GM23338 (cell line): ENCODE measurements at regions not wholly inside any gene's neighbourhood (a gene's known extent, or its start where the extent isn't known, plus 50 kb on each side); places are given as distances from the start of the nearest gene placed in this dataset.

Source experiments
- ATAC-seq: fragments of 200-7000 bp; cut with Tn5 transposase; 3 replicates; pipeline ENCODE4 v1.9.1; 2020
- DNase-seq: peaks from one replicate; pipeline ENCODE4 v3.0.0-alpha.2; 2015; ENCODE audit warnings: low spot score
- H2AFZ ChIP-seq: fragments of 200-600 bp; sonication (generic); 2 replicates; pipeline ENCODE4 v1.8.0; 2016; ENCODE audit warnings: antibody characterized with exemption, mild to moderate bottlenecking, moderate library complexity
- H3F3A ChIP-seq: fragments of 200-600 bp; sonication (generic); replicated peaks from 2 replicates; pipeline ENCODE4 v1.8.0; 2017; ENCODE audit warnings: antibody characterized with exemption, mixed run types, low read depth
- H3K27ac ChIP-seq: fragments of 200-600 bp; sonication (generic); 2 replicates; pipeline ENCODE4 v1.6.1; 2016; ENCODE audit warnings: low read depth
- H3K27me3 ChIP-seq: fragments of 200-600 bp; sonication (generic); 2 replicates; pipeline ENCODE4 v1.8.0; 2016; ENCODE audit warnings: mild to moderate bottlenecking, mixed run types, moderate library complexity; ENCODE audit not compliant: insufficient read depth
- H3K36me3 ChIP-seq: fragments of 200-600 bp; sonication (generic); 2 replicates; pipeline ENCODE4 v1.8.0; 2016; ENCODE audit warnings: mild to moderate bottlenecking; ENCODE audit not compliant: insufficient read depth
- H3K4me1 ChIP-seq: fragments of 200-600 bp; sonication (generic); 2 replicates; pipeline ENCODE4 v1.8.0; 2016; ENCODE audit warnings: mild to moderate bottlenecking, moderate library complexity; ENCODE audit not compliant: insufficient read depth
- H3K4me2 ChIP-seq: fragments of 200-600 bp; sonication (generic); 2 replicates; pipeline ENCODE4 v1.7.1; 2017; ENCODE audit warnings: mixed run types
- H3K4me3 ChIP-seq: fragments of 200-600 bp; sonication (generic); 2 replicates; pipeline ENCODE4 v1.6.1; 2016; ENCODE audit warnings: mixed run types
- H3K79me2 ChIP-seq: fragments of 200-600 bp; sonication (generic); replicated peaks from 2 replicates; pipeline ENCODE4 v1.8.0; 2017; ENCODE audit warnings: mild to moderate bottlenecking; ENCODE audit not compliant: insufficient read depth
- H3K9me2 ChIP-seq: fragments of 200-600 bp; sonication (generic); 2 replicates; pipeline ENCODE4 v1.8.0; 2017; ENCODE audit not compliant: insufficient read depth
- H4K20me1 ChIP-seq: fragments of 200-600 bp; sonication (generic); replicated peaks from 2 replicates; pipeline ENCODE4 v1.8.0; 2017; ENCODE audit warnings: mild to moderate bottlenecking; ENCODE audit not compliant: insufficient read depth
- H3K27ac Mint-ChIP-seq: 2 replicates; pipeline ENCODE4 v1.8.0; 2020; ENCODE audit warnings: inconsistent platforms, mild to moderate bottlenecking, moderate library complexity, mixed read lengths
- H3K27me3 Mint-ChIP-seq: 3 replicates; pipeline ENCODE4 v1.8.0; 2022; ENCODE audit warnings: low read depth, mild to moderate bottlenecking, moderate library complexity, mixed read lengths, inconsistent platforms; ENCODE audit not compliant: insufficient read depth, poor library complexity
- H3K36me3 Mint-ChIP-seq: 3 replicates; pipeline ENCODE4 v1.8.0; 2021; ENCODE audit warnings: low read depth, mild to moderate bottlenecking, inconsistent platforms, moderate library complexity, mixed read lengths
- H3K4me1 Mint-ChIP-seq: 3 replicates; pipeline ENCODE4 v1.8.0; 2020; ENCODE audit warnings: mild to moderate bottlenecking, inconsistent platforms, mixed read lengths
- H3K4me3 Mint-ChIP-seq: 3 replicates; pipeline ENCODE4 v1.8.0; 2021; ENCODE audit warnings: moderate library complexity, mild to moderate bottlenecking, inconsistent platforms, mixed read lengths
- H3K9me3 Mint-ChIP-seq: 3 replicates; pipeline ENCODE4 v1.8.0; 2020; ENCODE audit warnings: moderate library complexity, mild to moderate bottlenecking, inconsistent platforms, mixed read lengths
- CREB1 ChIP-seq: fragments of 250-450 bp; sonication (Bioruptor Pico); IDR thresholded peaks from 2 replicates; pipeline ENCODE4 v1.5.0; 2020; ENCODE audit warnings: low read depth, mild to moderate bottlenecking, moderate library complexity
- EZH2 ChIP-seq: fragments of 200-600 bp; sonication (generic); IDR thresholded peaks from one replicate; pipeline ENCODE4 v1.8.0; 2017; ENCODE audit warnings: antibody characterized with exemption, mild to moderate bottlenecking, low read depth; ENCODE audit not compliant: unreplicated experiment
- EZH2phosphoT487 ChIP-seq: fragments of 200-600 bp; sonication (generic); IDR thresholded peaks from one replicate; pipeline ENCODE4 v1.8.1; 2018; ENCODE audit warnings: antibody characterized with exemption; ENCODE audit not compliant: unreplicated experiment
- JUNB ChIP-seq: IDR thresholded peaks from one replicate; pipeline ENCODE4 v1.6.1; 2016; ENCODE audit warnings: antibody characterized with exemption; ENCODE audit not compliant: unreplicated experiment
- NANOG ChIP-seq: IDR thresholded peaks from 2 replicates; pipeline ENCODE4 v1.6.1; 2016; ENCODE audit warnings: antibody characterized with exemption, borderline replicate concordance
- STAT1 ChIP-seq: IDR thresholded peaks from one replicate; pipeline ENCODE4 v1.6.1; 2016; ENCODE audit warnings: antibody characterized with exemption; ENCODE audit not compliant: unreplicated experiment
- ZNF114 ChIP-seq: fragments of 250-450 bp; sonication (Bioruptor Pico); IDR thresholded peaks from 2 replicates; pipeline ENCODE4 v1.5.0; 2020; ENCODE audit warnings: mild to moderate bottlenecking, moderate library complexity
- ZNF331 ChIP-seq: fragments of 250-450 bp; sonication (Bioruptor Pico); IDR thresholded peaks from 2 replicates; pipeline ENCODE4 v1.5.0; 2020; ENCODE audit warnings: low read depth, mild to moderate bottlenecking, moderate library complexity
- TF ChIP-seq, protein P1 (sequence below): IDR thresholded peaks from one replicate; pipeline ENCODE4 v1.6.1; 2018; ENCODE audit warnings: antibody characterized with exemption; ENCODE audit not compliant: unreplicated experiment
- TF ChIP-seq, protein P2 (sequence below): fragments of 250-450 bp; sonication (Bioruptor Pico); IDR thresholded peaks from 2 replicates; pipeline ENCODE4 v1.5.0; 2020; ENCODE audit warnings: mild to moderate bottlenecking, moderate library complexity

DNA sequence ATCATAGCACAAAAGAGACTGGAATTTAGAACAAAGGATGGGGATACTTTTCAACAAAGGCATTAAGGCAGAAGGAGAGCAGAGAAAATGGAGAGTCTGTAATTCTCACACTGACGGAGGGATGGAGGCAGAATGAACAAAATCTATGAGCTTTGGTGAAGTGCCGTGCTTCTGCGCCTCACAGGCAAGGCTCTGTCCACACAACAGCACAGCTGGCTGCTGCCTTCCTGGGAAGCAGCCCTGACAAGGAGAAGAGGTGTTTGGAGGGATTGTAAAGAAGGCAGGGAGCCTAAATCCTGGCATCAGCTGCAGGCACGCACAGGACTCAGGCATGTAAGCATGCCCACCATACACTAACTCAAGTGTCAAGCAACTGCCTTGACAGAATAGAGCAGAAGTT, 485.2 kb upstream of the KIF2A start (continued):
- TF ChIP-seq, protein P1, sequence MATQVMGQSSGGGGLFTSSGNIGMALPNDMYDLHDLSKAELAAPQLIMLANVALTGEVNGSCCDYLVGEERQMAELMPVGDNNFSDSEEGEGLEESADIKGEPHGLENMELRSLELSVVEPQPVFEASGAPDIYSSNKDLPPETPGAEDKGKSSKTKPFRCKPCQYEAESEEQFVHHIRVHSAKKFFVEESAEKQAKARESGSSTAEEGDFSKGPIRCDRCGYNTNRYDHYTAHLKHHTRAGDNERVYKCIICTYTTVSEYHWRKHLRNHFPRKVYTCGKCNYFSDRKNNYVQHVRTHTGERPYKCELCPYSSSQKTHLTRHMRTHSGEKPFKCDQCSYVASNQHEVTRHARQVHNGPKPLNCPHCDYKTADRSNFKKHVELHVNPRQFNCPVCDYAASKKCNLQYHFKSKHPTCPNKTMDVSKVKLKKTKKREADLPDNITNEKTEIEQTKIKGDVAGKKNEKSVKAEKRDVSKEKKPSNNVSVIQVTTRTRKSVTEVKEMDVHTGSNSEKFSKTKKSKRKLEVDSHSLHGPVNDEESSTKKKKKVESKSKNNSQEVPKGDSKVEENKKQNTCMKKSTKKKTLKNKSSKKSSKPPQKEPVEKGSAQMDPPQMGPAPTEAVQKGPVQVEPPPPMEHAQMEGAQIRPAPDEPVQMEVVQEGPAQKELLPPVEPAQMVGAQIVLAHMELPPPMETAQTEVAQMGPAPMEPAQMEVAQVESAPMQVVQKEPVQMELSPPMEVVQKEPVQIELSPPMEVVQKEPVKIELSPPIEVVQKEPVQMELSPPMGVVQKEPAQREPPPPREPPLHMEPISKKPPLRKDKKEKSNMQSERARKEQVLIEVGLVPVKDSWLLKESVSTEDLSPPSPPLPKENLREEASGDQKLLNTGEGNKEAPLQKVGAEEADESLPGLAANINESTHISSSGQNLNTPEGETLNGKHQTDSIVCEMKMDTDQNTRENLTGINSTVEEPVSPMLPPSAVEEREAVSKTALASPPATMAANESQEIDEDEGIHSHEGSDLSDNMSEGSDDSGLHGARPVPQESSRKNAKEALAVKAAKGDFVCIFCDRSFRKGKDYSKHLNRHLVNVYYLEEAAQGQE: no peak
- no peak for TF ChIP-seq JUNB
- no peak for TF ChIP-seq ZNF114 (CRISPR knock-in tag)
- no peak for TF ChIP-seq STAT1

DNA sequence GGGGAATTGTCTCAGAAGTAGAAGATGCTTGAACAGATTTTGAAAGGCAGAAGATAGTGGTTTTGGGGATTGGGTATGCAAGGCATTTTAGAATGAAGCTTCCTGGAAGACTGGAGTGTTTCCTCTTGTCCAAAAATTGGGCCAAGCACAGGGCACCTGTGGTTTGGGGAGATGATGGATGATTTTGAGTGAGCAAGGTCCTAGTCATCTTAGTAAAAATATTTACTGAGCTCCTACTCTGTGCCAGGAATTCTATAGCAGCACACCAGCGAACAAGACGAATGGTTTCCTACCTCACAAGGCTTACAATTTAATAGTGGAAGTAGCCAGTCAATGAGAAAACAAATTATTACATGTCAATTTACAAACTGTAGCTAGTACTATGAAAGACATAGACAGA, 484.4 kb upstream of the KIF2A start:
- Histone ChIP-seq H3K4me1 (peaks cover 4% of the 10 kb centered on the region; the same call in 1 of the 2 replicates), H3K27ac (no peak overlapping the region), H3K4me3 (no peak overlapping the region), H3K9me2 (no peaks in the 10 kb centered on the region; the same call in 1 of the 2 replicates), H4K20me1 (no peaks in the 10 kb centered on the region), H3K36me3 (no peaks in the 10 kb centered on the region), H3K27me3 (no peaks in the 10 kb centered on the region), H3K79me2 (no peaks in the 10 kb centered on the region), H3K4me2 (no peak overlapping the region), H2AFZ (no peak overlapping the region), H3F3A (no peaks in the 10 kb centered on the region)
- Mint-ChIP-seq H3K36me3 (no peaks in the 10 kb centered on the region), H3K4me1 (peaks cover 22% of the 10 kb centered on the region), H3K4me3 (no peak overlapping the region), H3K27me3 (peaks cover 5% of the 10 kb centered on the region), H3K9me3 (no peaks in the 10 kb centered on the region), H3K27ac (no peak overlapping the region)
- DNase-seq (no peak), ATAC-seq (no peak)
- TF ChIP-seq EZH2: no peak
- TF ChIP-seq, protein P1: no peak
- TF ChIP-seq, protein P2, sequence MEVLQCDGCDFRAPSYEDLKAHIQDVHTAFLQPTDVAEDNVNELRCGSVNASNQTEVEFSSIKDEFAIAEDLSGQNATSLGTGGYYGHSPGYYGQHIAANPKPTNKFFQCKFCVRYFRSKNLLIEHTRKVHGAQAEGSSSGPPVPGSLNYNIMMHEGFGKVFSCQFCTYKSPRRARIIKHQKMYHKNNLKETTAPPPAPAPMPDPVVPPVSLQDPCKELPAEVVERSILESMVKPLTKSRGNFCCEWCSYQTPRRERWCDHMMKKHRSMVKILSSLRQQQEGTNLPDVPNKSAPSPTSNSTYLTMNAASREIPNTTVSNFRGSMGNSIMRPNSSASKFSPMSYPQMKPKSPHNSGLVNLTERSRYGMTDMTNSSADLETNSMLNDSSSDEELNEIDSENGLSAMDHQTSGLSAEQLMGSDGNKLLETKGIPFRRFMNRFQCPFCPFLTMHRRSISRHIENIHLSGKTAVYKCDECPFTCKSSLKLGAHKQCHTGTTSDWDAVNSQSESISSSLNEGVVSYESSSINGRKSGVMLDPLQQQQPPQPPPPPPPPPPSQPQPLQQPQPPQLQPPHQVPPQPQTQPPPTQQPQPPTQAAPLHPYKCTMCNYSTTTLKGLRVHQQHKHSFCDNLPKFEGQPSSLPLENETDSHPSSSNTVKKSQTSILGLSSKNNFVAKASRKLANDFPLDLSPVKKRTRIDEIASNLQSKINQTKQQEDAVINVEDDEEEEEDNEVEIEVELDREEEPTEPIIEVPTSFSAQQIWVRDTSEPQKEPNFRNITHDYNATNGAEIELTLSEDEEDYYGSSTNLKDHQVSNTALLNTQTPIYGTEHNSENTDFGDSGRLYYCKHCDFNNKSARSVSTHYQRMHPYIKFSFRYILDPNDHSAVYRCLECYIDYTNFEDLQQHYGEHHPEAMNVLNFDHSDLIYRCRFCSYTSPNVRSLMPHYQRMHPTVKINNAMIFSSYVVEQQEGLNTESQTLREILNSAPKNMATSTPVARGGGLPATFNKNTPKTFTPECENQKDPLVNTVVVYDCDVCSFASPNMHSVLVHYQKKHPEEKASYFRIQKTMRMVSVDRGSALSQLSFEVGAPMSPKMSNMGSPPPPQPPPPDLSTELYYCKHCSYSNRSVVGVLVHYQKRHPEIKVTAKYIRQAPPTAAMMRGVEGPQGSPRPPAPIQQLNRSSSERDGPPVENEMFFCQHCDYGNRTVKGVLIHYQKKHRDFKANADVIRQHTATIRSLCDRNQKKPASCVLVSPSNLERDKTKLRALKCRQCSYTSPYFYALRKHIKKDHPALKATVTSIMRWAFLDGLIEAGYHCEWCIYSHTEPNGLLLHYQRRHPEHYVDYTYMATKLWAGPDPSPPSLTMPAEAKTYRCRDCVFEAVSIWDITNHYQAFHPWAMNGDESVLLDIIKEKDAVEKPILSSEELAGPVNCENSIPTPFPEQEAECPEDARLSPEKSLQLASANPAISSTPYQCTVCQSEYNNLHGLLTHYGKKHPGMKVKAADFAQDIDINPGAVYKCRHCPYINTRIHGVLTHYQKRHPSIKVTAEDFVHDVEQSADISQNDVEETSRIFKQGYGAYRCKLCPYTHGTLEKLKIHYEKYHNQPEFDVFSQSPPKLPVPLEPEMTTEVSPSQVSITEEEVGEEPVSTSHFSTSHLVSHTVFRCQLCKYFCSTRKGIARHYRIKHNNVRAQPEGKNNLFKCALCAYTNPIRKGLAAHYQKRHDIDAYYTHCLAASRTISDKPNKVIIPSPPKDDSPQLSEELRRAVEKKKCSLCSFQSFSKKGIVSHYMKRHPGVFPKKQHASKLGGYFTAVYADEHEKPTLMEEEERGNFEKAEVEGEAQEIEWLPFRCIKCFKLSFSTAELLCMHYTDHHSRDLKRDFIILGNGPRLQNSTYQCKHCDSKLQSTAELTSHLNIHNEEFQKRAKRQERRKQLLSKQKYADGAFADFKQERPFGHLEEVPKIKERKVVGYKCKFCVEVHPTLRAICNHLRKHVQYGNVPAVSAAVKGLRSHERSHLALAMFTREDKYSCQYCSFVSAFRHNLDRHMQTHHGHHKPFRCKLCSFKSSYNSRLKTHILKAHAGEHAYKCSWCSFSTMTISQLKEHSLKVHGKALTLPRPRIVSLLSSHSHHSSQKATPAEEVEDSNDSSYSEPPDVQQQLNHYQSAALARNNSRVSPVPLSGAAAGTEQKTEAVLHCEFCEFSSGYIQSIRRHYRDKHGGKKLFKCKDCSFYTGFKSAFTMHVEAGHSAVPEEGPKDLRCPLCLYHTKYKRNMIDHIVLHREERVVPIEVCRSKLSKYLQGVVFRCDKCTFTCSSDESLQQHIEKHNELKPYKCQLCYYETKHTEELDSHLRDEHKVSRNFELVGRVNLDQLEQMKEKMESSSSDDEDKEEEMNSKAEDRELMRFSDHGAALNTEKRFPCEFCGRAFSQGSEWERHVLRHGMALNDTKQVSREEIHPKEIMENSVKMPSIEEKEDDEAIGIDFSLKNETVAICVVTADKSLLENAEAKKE: no peak
- no peak for TF ChIP-seq NANOG
- no peak for TF ChIP-seq CREB1 (CRISPR knock-in tag)
- no peak for TF ChIP-seq EZH2phosphoT487
- no peak for TF ChIP-seq ZNF331
- TF ChIP-seq STAT1: no peak
- no peak for TF ChIP-seq ZNF114 (CRISPR knock-in tag)
